ENCODE measurements at regions not wholly inside any gene's neighbourhood (a gene's known extent, or its start where the extent isn't known, plus 50 kb on each side); places are given as distances from the start of the nearest gene placed in this dataset.

DNA sequence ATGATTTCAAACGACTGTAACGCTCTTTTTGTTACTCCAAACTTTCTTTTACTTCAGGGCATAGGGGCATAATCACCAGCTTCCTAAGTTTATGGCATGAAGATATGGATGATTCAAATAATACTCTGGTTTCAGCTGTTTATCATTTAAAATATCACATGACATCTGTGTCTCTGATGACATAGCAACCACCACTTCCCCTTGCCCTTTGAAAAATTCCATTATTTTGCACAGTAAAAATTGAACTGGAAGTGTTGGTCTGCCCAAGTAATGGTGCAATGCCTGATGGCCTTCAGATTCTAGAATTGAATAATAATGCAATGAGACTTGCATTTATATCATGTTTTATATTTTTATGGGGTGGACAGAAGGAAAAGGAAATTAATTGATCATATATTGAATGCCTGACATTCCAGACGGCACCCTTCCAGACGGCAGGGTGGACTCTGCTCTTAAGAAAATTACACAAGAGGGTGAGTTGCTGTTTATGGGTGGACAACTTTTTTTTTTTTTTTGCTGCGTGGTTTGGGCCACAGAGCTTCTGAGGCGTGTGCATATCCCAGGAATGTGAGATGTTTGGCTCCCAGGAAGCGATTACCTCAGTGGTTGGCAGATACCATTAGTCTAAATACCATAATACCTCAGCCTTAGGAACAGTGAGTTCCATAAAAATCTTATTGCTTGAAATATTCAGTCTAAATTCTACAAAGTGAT is 101.7 kb upstream of the ZNF521 start:
- no peaks in the 10 kb centered on the region for H3K27me3 ChIP-seq (ENCODE audit: control insufficient read depth, insufficient read depth, low read length)
- FAIRE-seq (no peak), DNase-seq (ENCODE audit: low read depth) (no peak)
- no peaks in the 10 kb centered on the region for H3K36me3 ChIP-seq (ENCODE audit: control insufficient read depth, insufficient read depth, low read length)
- H3K4me3 ChIP-seq (ENCODE audit: low read depth, low read length), result no peak overlapping the region
- TF ChIP-seq, protein P1, sequence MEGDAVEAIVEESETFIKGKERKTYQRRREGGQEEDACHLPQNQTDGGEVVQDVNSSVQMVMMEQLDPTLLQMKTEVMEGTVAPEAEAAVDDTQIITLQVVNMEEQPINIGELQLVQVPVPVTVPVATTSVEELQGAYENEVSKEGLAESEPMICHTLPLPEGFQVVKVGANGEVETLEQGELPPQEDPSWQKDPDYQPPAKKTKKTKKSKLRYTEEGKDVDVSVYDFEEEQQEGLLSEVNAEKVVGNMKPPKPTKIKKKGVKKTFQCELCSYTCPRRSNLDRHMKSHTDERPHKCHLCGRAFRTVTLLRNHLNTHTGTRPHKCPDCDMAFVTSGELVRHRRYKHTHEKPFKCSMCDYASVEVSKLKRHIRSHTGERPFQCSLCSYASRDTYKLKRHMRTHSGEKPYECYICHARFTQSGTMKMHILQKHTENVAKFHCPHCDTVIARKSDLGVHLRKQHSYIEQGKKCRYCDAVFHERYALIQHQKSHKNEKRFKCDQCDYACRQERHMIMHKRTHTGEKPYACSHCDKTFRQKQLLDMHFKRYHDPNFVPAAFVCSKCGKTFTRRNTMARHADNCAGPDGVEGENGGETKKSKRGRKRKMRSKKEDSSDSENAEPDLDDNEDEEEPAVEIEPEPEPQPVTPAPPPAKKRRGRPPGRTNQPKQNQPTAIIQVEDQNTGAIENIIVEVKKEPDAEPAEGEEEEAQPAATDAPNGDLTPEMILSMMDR (IDR thresholded peaks at IDR 0.05; ENCODE audit: insufficient read depth, low read length, severe bottlenecking), result no peak

DNA sequence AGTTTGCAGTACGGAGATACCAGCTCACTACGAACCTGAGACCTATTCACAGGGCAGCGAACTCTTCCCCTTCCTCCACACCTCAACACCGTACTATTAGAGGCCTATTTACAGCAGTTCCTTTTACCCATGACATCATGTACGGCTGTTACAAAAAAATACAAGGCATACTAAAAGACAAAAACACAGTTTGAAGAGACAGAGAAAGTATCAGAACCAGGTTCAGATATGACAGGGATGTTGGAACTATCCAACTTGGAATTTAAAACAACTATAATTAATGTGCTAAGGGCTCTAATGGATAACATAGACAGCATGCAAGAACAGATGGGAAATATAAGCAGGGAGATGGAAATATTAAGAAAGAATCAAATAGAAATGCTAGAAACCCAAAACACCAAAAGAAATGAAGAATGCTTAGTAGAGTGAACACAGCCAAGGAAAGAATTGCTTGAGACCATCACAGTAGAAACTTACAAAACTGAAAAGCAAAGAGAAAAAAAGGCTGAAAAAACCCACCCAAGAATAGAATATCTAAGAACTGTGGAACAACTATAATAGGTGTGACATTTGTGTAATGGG is 99.2 kb upstream of the ZNF521 start:
- TF ChIP-seq, protein P1 (IDR thresholded peaks at IDR 0.05; ENCODE audit: insufficient read depth, low read length, severe bottlenecking), result no peak
- DNase-seq (ENCODE audit: low read depth) (no peak), FAIRE-seq (no peak)
- Histone ChIP-seq H3K27me3 (ENCODE audit: control insufficient read depth, insufficient read depth, low read length) (no peaks in the 10 kb centered on the region), H3K36me3 (ENCODE audit: control insufficient read depth, insufficient read depth, low read length) (no peaks in the 10 kb centered on the region), H3K4me3 (ENCODE audit: low read depth, low read length) (no peak overlapping the region)

DNA sequence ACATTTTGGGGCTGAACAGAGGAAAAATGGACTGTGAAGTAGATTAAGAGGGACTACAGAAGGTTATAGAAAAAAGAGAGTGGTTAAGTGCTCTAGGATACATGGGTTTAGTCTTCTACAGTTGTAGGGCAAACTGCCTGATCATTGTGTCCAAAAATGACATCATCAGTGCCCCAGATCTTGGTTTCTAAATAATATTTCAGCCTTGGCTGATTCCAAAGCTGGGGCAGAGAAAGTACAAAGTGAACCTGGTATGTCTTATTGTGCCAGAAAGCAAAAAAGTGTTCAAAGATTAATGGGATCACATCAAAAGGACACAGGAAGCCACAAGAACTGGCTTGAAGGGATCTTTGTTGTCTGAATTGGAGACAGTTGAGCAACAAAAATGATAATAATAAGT is 97.1 kb upstream of the ZNF521 start:
- Histone ChIP-seq H3K36me3 (ENCODE audit: control insufficient read depth, insufficient read depth, low read length) (no peaks in the 10 kb centered on the region), H3K4me3 (ENCODE audit: low read depth, low read length) (no peak overlapping the region), H3K27me3 (ENCODE audit: control insufficient read depth, insufficient read depth, low read length) (no peaks in the 10 kb centered on the region)
- FAIRE-seq (no peak), DNase-seq (ENCODE audit: low read depth) (no peak)
- TF ChIP-seq, protein P1 (IDR thresholded peaks at IDR 0.05; ENCODE audit: insufficient read depth, low read length, severe bottlenecking), result no peak

DNA sequence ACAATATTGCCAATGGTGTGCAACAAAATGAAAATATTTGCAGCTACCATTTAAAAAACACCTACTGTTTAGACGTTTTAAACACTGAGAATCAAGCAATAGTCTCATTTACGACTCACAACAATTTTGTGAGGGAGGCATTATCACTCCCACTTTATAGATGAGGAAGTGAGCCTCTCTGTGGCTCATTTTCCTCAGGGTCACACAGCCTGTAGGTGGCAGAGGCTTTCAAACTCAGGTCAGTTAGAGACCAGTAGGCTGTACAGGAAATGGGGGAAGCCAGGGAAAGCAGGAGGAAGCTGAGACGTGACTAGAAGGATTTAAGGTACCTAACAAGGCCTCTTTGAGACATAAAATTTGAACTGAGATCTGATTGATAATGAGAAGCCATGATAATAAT is 95.0 kb upstream of the ZNF521 start:
- TF ChIP-seq, protein P1 (IDR thresholded peaks at IDR 0.05; ENCODE audit: insufficient read depth, low read length, severe bottlenecking), result no peak
- Histone ChIP-seq H3K4me3 (ENCODE audit: low read depth, low read length) (no peak overlapping the region), H3K36me3 (ENCODE audit: control insufficient read depth, insufficient read depth, low read length) (no peaks in the 10 kb centered on the region), H3K27me3 (ENCODE audit: control insufficient read depth, insufficient read depth, low read length) (no peaks in the 10 kb centered on the region)
- no peak for DNase-seq (ENCODE audit: low read depth)
- FAIRE-seq, result no peak

DNA sequence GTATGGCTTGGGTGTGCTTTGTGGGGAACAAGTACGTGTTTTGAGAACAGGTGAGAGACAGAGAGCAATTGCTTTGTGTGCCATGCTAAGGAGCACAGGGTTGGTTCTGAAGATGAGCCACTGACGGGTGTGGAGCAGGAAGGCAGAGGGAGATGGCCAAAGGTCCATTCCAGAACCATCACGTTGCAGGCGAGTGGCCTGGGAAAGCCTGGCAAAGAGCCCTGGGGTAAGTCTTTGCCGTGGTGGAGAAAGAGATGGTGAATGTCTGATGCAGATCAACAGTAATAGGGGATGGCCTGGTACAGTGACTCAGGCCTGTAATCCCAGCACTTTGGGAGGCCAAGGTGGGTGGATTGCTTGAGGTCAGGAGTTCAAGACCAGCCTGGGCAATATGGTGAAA is 93.5 kb upstream of the ZNF521 start:
- DNase-seq (ENCODE audit: low read depth) (no peak), FAIRE-seq (no peak)
- Histone ChIP-seq H3K36me3 (ENCODE audit: control insufficient read depth, insufficient read depth, low read length) (no peaks in the 10 kb centered on the region), H3K27me3 (ENCODE audit: control insufficient read depth, insufficient read depth, low read length) (no peaks in the 10 kb centered on the region), H3K4me3 (ENCODE audit: low read depth, low read length) (no peak overlapping the region)
- TF ChIP-seq, protein P1 (IDR thresholded peaks at IDR 0.05; ENCODE audit: insufficient read depth, low read length, severe bottlenecking), result no peak

DNA sequence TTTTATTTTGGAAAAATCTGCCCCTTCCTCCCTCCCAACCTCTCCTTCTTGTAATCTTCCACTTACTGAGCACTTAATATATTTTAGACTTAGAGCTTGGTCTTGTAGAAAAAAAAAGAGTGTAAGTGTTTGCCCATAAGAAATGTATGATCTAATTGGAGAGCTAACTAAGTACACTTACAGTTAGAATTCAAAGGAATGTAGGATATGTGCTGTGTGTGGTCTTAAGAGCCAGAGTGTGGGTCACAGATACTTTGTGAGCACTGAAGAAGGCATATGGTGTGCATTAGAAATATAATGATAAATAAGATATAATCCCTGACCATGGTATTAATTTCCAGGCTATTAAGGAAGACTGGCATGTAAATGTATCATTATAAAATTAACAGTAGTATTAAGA is 91.8 kb upstream of the ZNF521 start:
- no peak overlapping the region for H3K4me3 ChIP-seq (ENCODE audit: low read depth, low read length)
- TF ChIP-seq, protein P1 (IDR thresholded peaks at IDR 0.05; ENCODE audit: insufficient read depth, low read length, severe bottlenecking), result no peak
- no peaks in the 10 kb centered on the region for H3K36me3 ChIP-seq (ENCODE audit: control insufficient read depth, insufficient read depth, low read length)
- no peaks in the 10 kb centered on the region for H3K27me3 ChIP-seq (ENCODE audit: control insufficient read depth, insufficient read depth, low read length)
- FAIRE-seq, result no peak
- DNase-seq (ENCODE audit: low read depth), result no peak

Measured in bronchial epithelial cell (primary cell).